GM23338 (cell line): ENCODE measurements at regions not wholly inside any gene's neighbourhood (a gene's known extent, or its start where the extent isn't known, plus 50 kb on each side); places are given as distances from the start of the nearest gene placed in this dataset.

ENCODE experiments used
- ATAC-seq: fragments of 200-7000 bp; cut with Tn5 transposase; 3 replicates; pipeline ENCODE4 v1.9.1; 2020
- DNase-seq: peaks from one replicate; pipeline ENCODE4 v3.0.0-alpha.2; 2015; ENCODE audit warnings: low spot score
- H2AFZ ChIP-seq: fragments of 200-600 bp; sonication (generic); 2 replicates; pipeline ENCODE4 v1.8.0; 2016; ENCODE audit warnings: antibody characterized with exemption, mild to moderate bottlenecking, moderate library complexity
- H3F3A ChIP-seq: fragments of 200-600 bp; sonication (generic); replicated peaks from 2 replicates; pipeline ENCODE4 v1.8.0; 2017; ENCODE audit warnings: antibody characterized with exemption, mixed run types, low read depth
- H3K27ac ChIP-seq: fragments of 200-600 bp; sonication (generic); 2 replicates; pipeline ENCODE4 v1.6.1; 2016; ENCODE audit warnings: low read depth
- H3K27me3 ChIP-seq: fragments of 200-600 bp; sonication (generic); 2 replicates; pipeline ENCODE4 v1.8.0; 2016; ENCODE audit warnings: mild to moderate bottlenecking, mixed run types, moderate library complexity; ENCODE audit not compliant: insufficient read depth
- H3K36me3 ChIP-seq: fragments of 200-600 bp; sonication (generic); 2 replicates; pipeline ENCODE4 v1.8.0; 2016; ENCODE audit warnings: mild to moderate bottlenecking; ENCODE audit not compliant: insufficient read depth
- H3K4me1 ChIP-seq: fragments of 200-600 bp; sonication (generic); 2 replicates; pipeline ENCODE4 v1.8.0; 2016; ENCODE audit warnings: mild to moderate bottlenecking, moderate library complexity; ENCODE audit not compliant: insufficient read depth
- H3K4me2 ChIP-seq: fragments of 200-600 bp; sonication (generic); 2 replicates; pipeline ENCODE4 v1.7.1; 2017; ENCODE audit warnings: mixed run types
- H3K4me3 ChIP-seq: fragments of 200-600 bp; sonication (generic); 2 replicates; pipeline ENCODE4 v1.6.1; 2016; ENCODE audit warnings: mixed run types
- H3K79me2 ChIP-seq: fragments of 200-600 bp; sonication (generic); replicated peaks from 2 replicates; pipeline ENCODE4 v1.8.0; 2017; ENCODE audit warnings: mild to moderate bottlenecking; ENCODE audit not compliant: insufficient read depth
- H3K9me2 ChIP-seq: fragments of 200-600 bp; sonication (generic); 2 replicates; pipeline ENCODE4 v1.8.0; 2017; ENCODE audit not compliant: insufficient read depth
- H4K20me1 ChIP-seq: fragments of 200-600 bp; sonication (generic); replicated peaks from 2 replicates; pipeline ENCODE4 v1.8.0; 2017; ENCODE audit warnings: mild to moderate bottlenecking; ENCODE audit not compliant: insufficient read depth
- H3K27ac Mint-ChIP-seq: 2 replicates; pipeline ENCODE4 v1.8.0; 2020; ENCODE audit warnings: inconsistent platforms, mild to moderate bottlenecking, moderate library complexity, mixed read lengths
- H3K27me3 Mint-ChIP-seq: 3 replicates; pipeline ENCODE4 v1.8.0; 2022; ENCODE audit warnings: low read depth, mild to moderate bottlenecking, moderate library complexity, mixed read lengths, inconsistent platforms; ENCODE audit not compliant: insufficient read depth, poor library complexity
- H3K36me3 Mint-ChIP-seq: 3 replicates; pipeline ENCODE4 v1.8.0; 2021; ENCODE audit warnings: low read depth, mild to moderate bottlenecking, inconsistent platforms, moderate library complexity, mixed read lengths
- H3K4me1 Mint-ChIP-seq: 3 replicates; pipeline ENCODE4 v1.8.0; 2020; ENCODE audit warnings: mild to moderate bottlenecking, inconsistent platforms, mixed read lengths
- H3K4me3 Mint-ChIP-seq: 3 replicates; pipeline ENCODE4 v1.8.0; 2021; ENCODE audit warnings: moderate library complexity, mild to moderate bottlenecking, inconsistent platforms, mixed read lengths
- H3K9me3 Mint-ChIP-seq: 3 replicates; pipeline ENCODE4 v1.8.0; 2020; ENCODE audit warnings: moderate library complexity, mild to moderate bottlenecking, inconsistent platforms, mixed read lengths
- CREB1 ChIP-seq: fragments of 250-450 bp; sonication (Bioruptor Pico); IDR thresholded peaks from 2 replicates; pipeline ENCODE4 v1.5.0; 2020; ENCODE audit warnings: low read depth, mild to moderate bottlenecking, moderate library complexity
- EZH2 ChIP-seq: fragments of 200-600 bp; sonication (generic); IDR thresholded peaks from one replicate; pipeline ENCODE4 v1.8.0; 2017; ENCODE audit warnings: antibody characterized with exemption, mild to moderate bottlenecking, low read depth; ENCODE audit not compliant: unreplicated experiment
- EZH2phosphoT487 ChIP-seq: fragments of 200-600 bp; sonication (generic); IDR thresholded peaks from one replicate; pipeline ENCODE4 v1.8.1; 2018; ENCODE audit warnings: antibody characterized with exemption; ENCODE audit not compliant: unreplicated experiment
- JUNB ChIP-seq: IDR thresholded peaks from one replicate; pipeline ENCODE4 v1.6.1; 2016; ENCODE audit warnings: antibody characterized with exemption; ENCODE audit not compliant: unreplicated experiment
- STAT1 ChIP-seq: IDR thresholded peaks from one replicate; pipeline ENCODE4 v1.6.1; 2016; ENCODE audit warnings: antibody characterized with exemption; ENCODE audit not compliant: unreplicated experiment
- ZNF331 ChIP-seq: fragments of 250-450 bp; sonication (Bioruptor Pico); IDR thresholded peaks from 2 replicates; pipeline ENCODE4 v1.5.0; 2020; ENCODE audit warnings: low read depth, mild to moderate bottlenecking, moderate library complexity
- ZNF462 ChIP-seq: fragments of 250-450 bp; sonication (Bioruptor Pico); IDR thresholded peaks from 2 replicates; pipeline ENCODE4 v1.5.0; 2020; ENCODE audit warnings: mild to moderate bottlenecking, moderate library complexity
- TF ChIP-seq, protein P1 (sequence below): IDR thresholded peaks from 2 replicates; pipeline ENCODE4 v1.6.1; 2016; ENCODE audit warnings: antibody characterized with exemption

GRCh38 chr2:111662039-111662770 is 221.8 kb downstream of the ANAPC1 start (continued):
- TF ChIP-seq ZNF462 (CRISPR knock-in tag) (no peak), ZNF331 (CRISPR knock-in tag) (no peak), CREB1 (no peak), EZH2phosphoT487 (no peak)
- TF ChIP-seq, protein P1, sequence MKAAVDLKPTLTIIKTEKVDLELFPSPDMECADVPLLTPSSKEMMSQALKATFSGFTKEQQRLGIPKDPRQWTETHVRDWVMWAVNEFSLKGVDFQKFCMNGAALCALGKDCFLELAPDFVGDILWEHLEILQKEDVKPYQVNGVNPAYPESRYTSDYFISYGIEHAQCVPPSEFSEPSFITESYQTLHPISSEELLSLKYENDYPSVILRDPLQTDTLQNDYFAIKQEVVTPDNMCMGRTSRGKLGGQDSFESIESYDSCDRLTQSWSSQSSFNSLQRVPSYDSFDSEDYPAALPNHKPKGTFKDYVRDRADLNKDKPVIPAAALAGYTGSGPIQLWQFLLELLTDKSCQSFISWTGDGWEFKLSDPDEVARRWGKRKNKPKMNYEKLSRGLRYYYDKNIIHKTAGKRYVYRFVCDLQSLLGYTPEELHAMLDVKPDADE, result no peak

DNA sequence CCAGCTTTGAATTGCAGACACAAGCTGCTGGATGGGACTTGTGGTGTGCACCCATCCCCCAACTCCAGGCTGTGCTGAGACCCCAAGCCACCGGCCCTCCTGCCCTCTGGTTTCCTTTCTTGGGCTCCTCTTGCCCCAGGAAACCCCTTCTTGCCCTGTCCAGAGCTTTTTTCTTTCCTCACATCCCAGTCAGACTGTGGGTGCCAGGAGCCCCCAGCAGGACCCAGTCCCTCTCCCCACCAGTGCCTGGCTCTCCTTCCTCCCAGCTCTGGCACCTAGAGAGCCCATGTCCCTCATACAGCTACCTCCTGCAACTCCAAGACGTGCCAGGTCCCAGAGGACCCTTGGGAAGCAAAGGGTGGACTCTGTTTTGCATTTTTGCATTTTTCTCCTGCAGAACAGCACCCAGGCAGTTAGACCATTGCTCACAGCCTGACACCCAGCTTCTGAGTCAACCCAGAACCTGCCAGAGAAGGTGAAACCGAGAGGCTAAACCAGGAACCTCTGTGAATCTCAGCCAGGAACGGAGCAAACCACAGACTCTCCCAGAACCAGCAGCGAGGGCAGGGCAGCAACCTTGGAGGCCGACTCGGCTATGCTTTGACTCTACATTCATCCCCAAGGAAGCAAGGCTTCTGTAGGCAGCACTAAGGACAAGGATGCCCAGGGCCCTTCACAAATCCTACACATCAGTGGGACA is 221.1 kb downstream of the ANAPC1 start:
- Histone ChIP-seq H4K20me1 (no peaks in the 10 kb centered on the region), H3K4me3 (no peak overlapping the region), H3K27ac (no peak overlapping the region), H3K27me3 (no peaks in the 10 kb centered on the region), H3K36me3 (no peaks in the 10 kb centered on the region), H2AFZ (no peak overlapping the region), H3K4me2 (no peak overlapping the region), H3K9me2 (peaks cover 13% of the 10 kb centered on the region; the same call in 1 of the 2 replicates), H3K4me1 (no peaks in the 10 kb centered on the region), H3K79me2 (no peaks in the 10 kb centered on the region), H3F3A (no peaks in the 10 kb centered on the region)
- peaks cover 3% of the 10 kb centered on the region; the same call in 1 of the 3 replicates for H3K36me3 Mint-ChIP-seq
- DNase-seq (no peak), ATAC-seq (no peak)
- peaks cover 9% of the 10 kb centered on the region for H3K9me3 Mint-ChIP-seq
- 0 out of 2 replicates have a peak overlapping the region, but pooled peaks have one; percentile 22 for H3K27ac Mint-ChIP-seq
- H3K27me3 Mint-ChIP-seq, result no peaks in the 10 kb centered on the region
- H3K4me1 Mint-ChIP-seq, result peaks cover 14% of the 10 kb centered on the region
- no peak overlapping the region for H3K4me3 Mint-ChIP-seq
- no peak for TF ChIP-seq STAT1
- no peak for TF ChIP-seq JUNB
- TF ChIP-seq, protein P1, result no peak
- no peak for TF ChIP-seq CREB1
- TF ChIP-seq ZNF331 (CRISPR knock-in tag), result no peak
- TF ChIP-seq EZH2phosphoT487, result no peak
- TF ChIP-seq EZH2, result no peak
